ENCODE measurements at regions not wholly inside any gene's neighbourhood (a gene's known extent, or its start where the extent isn't known, plus 50 kb on each side); places are given as distances from the start of the nearest gene placed in this dataset.

- TF ChIP-seq ZNF19 (tag by site-specific recombination; IDR thresholded peaks at IDR 0.05; ENCODE audit: low read depth) (no peak), ZNF350 (tag by site-specific recombination; IDR thresholded peaks at IDR 0.05) (no peak), ZNF24 (tag by site-specific recombination; IDR thresholded peaks at IDR 0.05) (no peak), CTCF (tag by site-specific recombination; IDR thresholded peaks at IDR 0.05) (no peak), ZNF664 (tag by site-specific recombination; IDR thresholded peaks at IDR 0.05) (no peak), PATZ1 (tag by site-specific recombination; IDR thresholded peaks at IDR 0.05) (no peak), ZEB2 (tag by site-specific recombination; IDR thresholded peaks at IDR 0.05) (no peak), ZNF138 (tag by site-specific recombination; IDR thresholded peaks at IDR 0.05; ENCODE audit: borderline replicate concordance) (no peak), ZNF639 (tag by site-specific recombination; IDR thresholded peaks at IDR 0.05) (no peak), PRDM10 (tag by site-specific recombination; IDR thresholded peaks at IDR 0.05) (no peak)
Observed at GRCh38 chr4:147428583-147428982, 52.3 kb upstream of the EDNRA start.

All from HEK293 (cell line).